Ishikawa (cell line): ENCODE measurements at regions not wholly inside any gene's neighbourhood (a gene's known extent, or its start where the extent isn't known, plus 50 kb on each side); places are given as distances from the start of the nearest gene placed in this dataset.

Experiments
- CEBPB ChIP-seq: IDR thresholded peaks from 2 replicates; pipeline ENCODE4 v1.6.1; 2012
- CREB1 ChIP-seq: IDR thresholded peaks from 2 replicates; pipeline ENCODE4 v1.6.1; 2012; ENCODE audit warnings: low read depth
- EGR1 ChIP-seq: IDR thresholded peaks from 2 replicates; pipeline ENCODE4 v1.6.1; 2012
- EP300 ChIP-seq: IDR thresholded peaks from 2 replicates; pipeline ENCODE4 v1.6.1; 2012; ENCODE audit warnings: borderline replicate concordance
- FOXM1 ChIP-seq: IDR thresholded peaks from 2 replicates; pipeline ENCODE4 v1.6.1; 2012; ENCODE audit warnings: low read depth, borderline replicate concordance
- NFIC ChIP-seq: IDR thresholded peaks from 2 replicates; pipeline ENCODE4 v1.6.1; 2012
- RAD21 ChIP-seq: IDR thresholded peaks from 2 replicates; pipeline ENCODE4 v1.6.1; 2012; ENCODE audit warnings: low read depth
- TAF1 ChIP-seq: IDR thresholded peaks from 2 replicates; pipeline ENCODE4 v1.6.1; 2012; ENCODE audit warnings: low read depth, mild to moderate bottlenecking
- TCF12 ChIP-seq: IDR thresholded peaks from 2 replicates; pipeline ENCODE4 v1.6.1; 2012; ENCODE audit warnings: low read depth
- TEAD4 ChIP-seq: IDR thresholded peaks from 2 replicates; pipeline ENCODE4 v1.6.1; 2012
- YY1 ChIP-seq: IDR thresholded peaks from 2 replicates; pipeline ENCODE4 v1.6.1; 2012; ENCODE audit warnings: low read depth
- ZBTB7A ChIP-seq: IDR thresholded peaks from 2 replicates; pipeline ENCODE4 v1.6.1; 2012; ENCODE audit warnings: low read depth
- TF ChIP-seq, protein P1 (sequence below): IDR thresholded peaks from 2 replicates; pipeline ENCODE4 v1.6.1; 2012; ENCODE audit warnings: low read depth, mild to moderate bottlenecking
- TF ChIP-seq, protein P2 (sequence below): IDR thresholded peaks from 2 replicates; pipeline ENCODE4 v1.6.1; 2012
- TF ChIP-seq, protein P3 (sequence below): IDR thresholded peaks from 2 replicates; pipeline ENCODE4 v1.6.1; 2012

DNA sequence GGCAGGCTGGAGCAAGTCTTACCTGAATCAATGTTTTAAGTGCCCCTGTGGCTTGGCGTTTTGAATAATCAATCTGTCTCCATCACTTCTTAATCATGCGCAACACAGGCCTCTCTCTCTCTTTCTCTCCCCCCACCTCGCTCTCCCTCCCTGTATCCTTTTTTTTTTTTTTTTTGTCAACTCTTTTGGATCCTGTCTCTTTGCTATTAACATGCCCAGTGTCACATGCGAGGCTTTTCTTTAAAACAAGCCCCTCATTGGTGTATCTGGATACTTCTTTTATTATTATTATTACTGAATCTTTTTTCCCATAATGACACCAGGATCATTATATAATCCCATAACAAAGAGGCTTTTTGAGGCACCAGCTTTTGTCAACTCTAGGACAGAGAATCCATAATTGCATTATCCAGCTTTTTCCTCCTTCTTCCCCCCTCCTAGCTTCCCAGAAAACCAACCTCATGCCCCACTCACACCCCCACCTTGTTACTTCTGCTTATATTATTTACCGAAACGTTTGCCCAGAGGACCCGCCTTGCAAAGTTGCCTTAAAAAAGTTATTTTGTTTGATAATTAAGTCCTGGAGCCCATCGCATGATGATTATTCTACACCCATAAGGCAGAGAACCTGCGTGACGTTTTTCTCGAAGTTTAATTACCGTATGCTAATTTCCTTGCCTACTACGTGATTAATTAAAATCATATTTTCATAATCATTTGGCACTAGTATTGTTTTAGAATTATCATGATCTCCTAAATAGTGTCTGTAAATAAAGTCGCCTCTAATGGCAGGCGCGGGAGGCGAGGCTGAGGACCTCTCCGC is 148.1 kb upstream of the ZNF536 start:
- TF ChIP-seq TEAD4 (no peak), ZBTB7A (no peak), FOXM1 (no peak), YY1 (no peak), TCF12 (no peak), CEBPB (no peak), RAD21 (no peak)
- TF ChIP-seq, protein P1, sequence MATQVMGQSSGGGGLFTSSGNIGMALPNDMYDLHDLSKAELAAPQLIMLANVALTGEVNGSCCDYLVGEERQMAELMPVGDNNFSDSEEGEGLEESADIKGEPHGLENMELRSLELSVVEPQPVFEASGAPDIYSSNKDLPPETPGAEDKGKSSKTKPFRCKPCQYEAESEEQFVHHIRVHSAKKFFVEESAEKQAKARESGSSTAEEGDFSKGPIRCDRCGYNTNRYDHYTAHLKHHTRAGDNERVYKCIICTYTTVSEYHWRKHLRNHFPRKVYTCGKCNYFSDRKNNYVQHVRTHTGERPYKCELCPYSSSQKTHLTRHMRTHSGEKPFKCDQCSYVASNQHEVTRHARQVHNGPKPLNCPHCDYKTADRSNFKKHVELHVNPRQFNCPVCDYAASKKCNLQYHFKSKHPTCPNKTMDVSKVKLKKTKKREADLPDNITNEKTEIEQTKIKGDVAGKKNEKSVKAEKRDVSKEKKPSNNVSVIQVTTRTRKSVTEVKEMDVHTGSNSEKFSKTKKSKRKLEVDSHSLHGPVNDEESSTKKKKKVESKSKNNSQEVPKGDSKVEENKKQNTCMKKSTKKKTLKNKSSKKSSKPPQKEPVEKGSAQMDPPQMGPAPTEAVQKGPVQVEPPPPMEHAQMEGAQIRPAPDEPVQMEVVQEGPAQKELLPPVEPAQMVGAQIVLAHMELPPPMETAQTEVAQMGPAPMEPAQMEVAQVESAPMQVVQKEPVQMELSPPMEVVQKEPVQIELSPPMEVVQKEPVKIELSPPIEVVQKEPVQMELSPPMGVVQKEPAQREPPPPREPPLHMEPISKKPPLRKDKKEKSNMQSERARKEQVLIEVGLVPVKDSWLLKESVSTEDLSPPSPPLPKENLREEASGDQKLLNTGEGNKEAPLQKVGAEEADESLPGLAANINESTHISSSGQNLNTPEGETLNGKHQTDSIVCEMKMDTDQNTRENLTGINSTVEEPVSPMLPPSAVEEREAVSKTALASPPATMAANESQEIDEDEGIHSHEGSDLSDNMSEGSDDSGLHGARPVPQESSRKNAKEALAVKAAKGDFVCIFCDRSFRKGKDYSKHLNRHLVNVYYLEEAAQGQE: no peak
- TF ChIP-seq, protein P2, sequence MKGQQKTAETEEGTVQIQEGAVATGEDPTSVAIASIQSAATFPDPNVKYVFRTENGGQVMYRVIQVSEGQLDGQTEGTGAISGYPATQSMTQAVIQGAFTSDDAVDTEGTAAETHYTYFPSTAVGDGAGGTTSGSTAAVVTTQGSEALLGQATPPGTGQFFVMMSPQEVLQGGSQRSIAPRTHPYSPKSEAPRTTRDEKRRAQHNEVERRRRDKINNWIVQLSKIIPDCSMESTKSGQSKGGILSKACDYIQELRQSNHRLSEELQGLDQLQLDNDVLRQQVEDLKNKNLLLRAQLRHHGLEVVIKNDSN: no peak

DNA sequence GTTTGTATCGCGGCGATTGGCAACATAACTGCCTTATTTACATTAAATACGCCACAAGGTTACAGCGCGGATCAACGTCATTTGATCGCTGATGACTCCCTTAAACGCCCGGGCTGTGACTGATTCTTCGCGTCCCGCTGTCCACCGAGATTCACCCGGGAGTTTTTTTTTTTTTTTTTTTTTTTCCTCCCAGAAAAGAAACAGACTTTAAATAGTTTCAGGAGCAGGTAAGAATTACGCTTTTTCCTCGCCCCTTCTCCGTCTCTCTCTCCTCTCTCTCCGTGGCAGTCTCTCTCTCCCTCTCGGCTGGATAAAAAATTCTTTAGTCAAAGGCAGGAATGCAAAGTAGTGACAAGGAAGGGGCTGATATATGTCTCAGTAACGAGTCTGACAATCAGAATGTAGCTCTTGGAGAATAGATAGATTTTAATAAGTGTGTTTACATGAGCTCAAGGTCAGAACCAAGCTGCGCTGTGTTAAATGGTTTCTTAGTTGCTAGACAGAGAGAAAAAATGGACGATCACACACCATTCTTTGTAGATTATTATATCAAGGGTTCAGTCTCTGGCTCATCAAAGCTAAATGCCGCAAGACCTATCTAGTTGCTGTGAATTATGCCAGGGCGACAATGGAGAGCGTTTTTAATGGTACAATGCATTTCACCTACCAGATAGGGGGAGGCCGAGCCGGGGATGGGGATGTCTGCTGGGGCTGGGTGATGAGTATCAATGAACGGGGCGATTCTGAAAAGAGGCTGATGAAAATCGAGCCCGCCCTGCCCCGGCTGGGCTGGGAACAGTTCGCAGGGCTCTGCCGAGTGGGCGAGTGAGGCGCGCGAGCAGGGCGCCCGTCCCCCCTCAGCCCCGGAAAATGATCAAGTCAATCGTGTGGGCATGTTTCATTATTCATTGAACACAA is 147.2 kb upstream of the ZNF536 start:
- no peak for TF ChIP-seq NFIC
- TF ChIP-seq, protein P1: no peak
- TF ChIP-seq CEBPB: no peak
- no peak for TF ChIP-seq CREB1
- no peak for TF ChIP-seq ZBTB7A
- TF ChIP-seq FOXM1: no peak
- TF ChIP-seq TAF1: no peak
- TF ChIP-seq YY1: no peak
- TF ChIP-seq EGR1: no peak
- TF ChIP-seq, protein P2: no peak
- no peak for TF ChIP-seq EP300

DNA sequence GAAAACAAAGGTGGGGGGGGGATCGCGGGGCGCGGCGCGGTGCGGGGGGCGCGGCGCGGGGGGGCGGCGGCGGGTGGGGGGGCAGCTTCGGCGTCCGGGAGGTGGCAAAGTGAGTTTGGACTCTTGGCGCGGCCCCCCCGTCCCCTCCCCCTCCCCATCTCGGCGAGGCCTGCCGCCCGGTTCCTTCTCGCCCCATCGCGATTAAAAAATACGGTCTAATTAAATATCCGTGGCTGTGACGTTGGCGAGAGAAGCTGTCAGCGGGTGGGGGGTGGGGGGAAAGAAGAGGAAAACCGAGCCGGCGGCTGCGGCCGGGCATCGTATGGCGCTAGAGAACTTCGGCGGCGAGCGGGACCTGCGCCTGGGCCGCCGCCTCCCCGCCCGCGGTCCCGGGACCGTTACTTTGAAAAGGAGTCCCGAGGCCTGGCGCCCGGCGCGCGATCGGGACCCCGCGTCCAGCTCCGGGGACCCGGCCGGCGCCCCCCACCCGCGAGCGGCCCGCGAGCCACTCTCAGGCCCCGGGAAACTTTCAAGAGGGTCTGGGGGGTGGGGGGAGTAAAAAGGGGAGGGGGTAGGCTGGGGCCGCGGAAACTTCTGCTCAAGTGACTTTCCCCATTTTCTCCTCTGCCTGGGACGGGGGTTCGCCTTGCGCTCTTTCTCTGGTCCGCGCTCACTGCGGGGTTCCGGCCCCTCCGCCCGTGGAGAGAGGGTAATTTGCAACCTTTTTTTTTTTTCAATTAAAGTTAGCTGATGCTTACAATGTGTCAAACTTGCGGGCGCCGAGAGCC is 146.3 kb upstream of the ZNF536 start:
- TF ChIP-seq ZBTB7A (no peak), YY1 (no peak), TAF1 (no peak), EP300 (no peak), NFIC (no peak), EGR1 (no peak), CREB1 (no peak), FOXM1 (no peak), RAD21 (no peak), TCF12 (no peak), TEAD4 (no peak), CEBPB (no peak)
- TF ChIP-seq, protein P3, sequence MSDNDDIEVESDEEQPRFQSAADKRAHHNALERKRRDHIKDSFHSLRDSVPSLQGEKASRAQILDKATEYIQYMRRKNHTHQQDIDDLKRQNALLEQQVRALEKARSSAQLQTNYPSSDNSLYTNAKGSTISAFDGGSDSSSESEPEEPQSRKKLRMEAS: no peak
- TF ChIP-seq, protein P1: no peak
- TF ChIP-seq, protein P2: no peak
